ENCODE measurements at regions not wholly inside any gene's neighbourhood (a gene's known extent, or its start where the extent isn't known, plus 50 kb on each side); places are given as distances from the start of the nearest gene placed in this dataset.

DNA sequence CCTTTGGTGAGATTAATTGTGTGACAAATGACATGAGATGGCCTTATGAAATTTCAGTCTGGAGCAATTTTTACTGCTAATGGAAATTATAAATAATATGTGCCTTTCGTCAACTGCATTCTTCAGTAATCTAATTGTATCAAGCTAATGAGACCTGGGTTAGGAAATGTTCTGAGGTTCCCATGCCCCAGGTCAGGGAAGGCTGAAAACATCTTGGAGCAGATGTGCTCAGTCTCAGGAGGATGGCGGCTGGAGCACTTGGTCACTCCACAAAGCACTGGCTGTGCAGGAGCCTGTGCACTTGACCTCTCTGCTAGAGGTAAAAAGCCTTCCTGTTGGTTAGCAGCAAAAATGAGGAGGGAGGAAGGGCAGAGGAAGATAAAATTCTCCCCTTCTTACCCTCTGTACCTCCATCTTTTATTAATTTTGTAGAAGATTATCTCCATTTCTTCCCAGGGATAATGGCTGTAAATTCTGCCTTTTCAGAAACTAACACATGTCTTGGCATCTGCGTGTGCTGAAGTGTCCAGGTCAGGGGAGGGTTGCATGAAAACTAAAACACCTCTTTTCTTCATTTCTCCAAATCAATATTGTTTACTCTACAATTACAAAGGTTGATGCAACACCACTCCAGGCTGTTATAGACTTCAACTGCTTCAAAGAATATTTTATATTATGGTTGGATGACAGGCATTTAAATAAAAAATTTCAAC lies 1606.4 kb upstream of the ACVR2A start:
- Histone ChIP-seq H3K27me3 (ENCODE audit: control insufficient read depth, insufficient read depth) (no peaks in the 10 kb centered on the region), H3K27ac (ENCODE audit: low read length) (no peak overlapping the region), H3K4me1 (ENCODE audit: control insufficient read depth, insufficient read depth, low read length) (no peaks in the 10 kb centered on the region), H3K9me3 (ENCODE audit: control insufficient read depth, low read length) (no peaks in the 10 kb centered on the region), H3K4me3 (ENCODE audit: low read length) (no peak overlapping the region)
- intact Hi-C loops (cut with DNase I), result no loop called here
- 82% methylated on average over 3 of the region's 3 CpGs for WGBS
- DNase-seq (no peak), ATAC-seq (no peak)

DNA sequence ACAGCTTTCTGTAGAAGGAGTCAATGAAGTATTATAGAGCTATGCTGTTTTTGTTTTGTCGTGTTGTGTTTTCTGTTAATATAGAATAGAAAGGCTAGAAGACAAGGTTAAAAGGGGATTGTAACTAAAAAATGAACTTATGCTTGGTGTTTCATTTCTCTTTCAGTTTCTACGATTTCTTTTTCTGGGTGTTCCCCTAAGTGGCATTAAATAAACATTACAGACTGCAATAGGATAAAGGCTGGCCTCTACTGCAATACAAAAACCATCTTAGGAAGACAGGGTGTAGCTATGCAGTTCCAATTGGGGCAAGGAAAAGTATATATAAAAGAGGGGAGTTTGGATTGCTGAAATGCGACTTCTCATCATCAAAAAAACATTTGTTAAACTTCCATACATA lies 1609.7 kb upstream of the ACVR2A start:
- Histone ChIP-seq H3K27ac (ENCODE audit: low read length) (no peak overlapping the region), H3K9me3 (ENCODE audit: control insufficient read depth, low read length) (no peaks in the 10 kb centered on the region), H3K4me3 (ENCODE audit: low read length) (no peak overlapping the region), H3K4me1 (ENCODE audit: control insufficient read depth, insufficient read depth, low read length) (no peaks in the 10 kb centered on the region), H3K27me3 (ENCODE audit: control insufficient read depth, insufficient read depth) (no peaks in the 10 kb centered on the region)
- no peak for ATAC-seq
- no peak for DNase-seq
- intact Hi-C loops (cut with DNase I), result no loop called here
- WGBS, result 83% methylated on average over 3 of the region's 3 CpGs

GRCh38 chr2:146229508-146230155 lies 1615.2 kb upstream of the ACVR2A start:
- no peak overlapping the region for H3K27ac ChIP-seq (ENCODE audit: low read length)
- ATAC-seq, result no peak
- H3K9me3 ChIP-seq (ENCODE audit: control insufficient read depth, low read length), result no peaks in the 10 kb centered on the region
- WGBS, result 87% methylated on average over 4 of the region's 4 CpGs
- no peaks in the 10 kb centered on the region for H3K4me1 ChIP-seq (ENCODE audit: control insufficient read depth, insufficient read depth, low read length)
- intact Hi-C loops (cut with DNase I), result no loop called here
- no peak overlapping the region for H3K4me3 ChIP-seq (ENCODE audit: low read length)
- no peak for DNase-seq
- H3K27me3 ChIP-seq (ENCODE audit: control insufficient read depth, insufficient read depth), result no peaks in the 10 kb centered on the region

- no peak overlapping the region for H3K27ac ChIP-seq (ENCODE audit: low read length)
- ATAC-seq, result no peak
- no peaks in the 10 kb centered on the region for H3K9me3 ChIP-seq (ENCODE audit: control insufficient read depth, low read length)
- intact Hi-C loops (cut with DNase I), result no loop called here
- H3K4me1 ChIP-seq (ENCODE audit: control insufficient read depth, insufficient read depth, low read length), result no peaks in the 10 kb centered on the region
- H3K27me3 ChIP-seq (ENCODE audit: control insufficient read depth, insufficient read depth), result no peaks in the 10 kb centered on the region
- 59% methylated on average over 4 of the region's 4 CpGs for WGBS
- no peak overlapping the region for H3K4me3 ChIP-seq (ENCODE audit: low read length)
- DNase-seq, result no peak
These were observed 1616.3 kb upstream of the ACVR2A start for GRCh38 chr2:146228466-146229058.

- intact Hi-C loops (cut with DNase I), result no loop called here
- DNase-seq, result no peak
- no peaks in the 10 kb centered on the region for H3K27me3 ChIP-seq (ENCODE audit: control insufficient read depth, insufficient read depth)
These were observed 1616.8 kb upstream of the ACVR2A start for GRCh38 chr2:146228020-146228393.

GRCh38 chr2:146227152-146228019 lies 1617.4 kb upstream of the ACVR2A start:
- WGBS, result 82% methylated on average over 7 of the region's 7 CpGs
- ATAC-seq (no peak), DNase-seq (no peak)
- H3K4me3 ChIP-seq (ENCODE audit: low read length), result no peak overlapping the region
- H3K9me3 ChIP-seq (ENCODE audit: control insufficient read depth, low read length), result no peaks in the 10 kb centered on the region
- no peaks in the 10 kb centered on the region for H3K27me3 ChIP-seq (ENCODE audit: control insufficient read depth, insufficient read depth)
- intact Hi-C loops (cut with DNase I), result no loop called here
- no peaks in the 10 kb centered on the region for H3K4me1 ChIP-seq (ENCODE audit: control insufficient read depth, insufficient read depth, low read length)
- H3K27ac ChIP-seq (ENCODE audit: low read length), result no peak overlapping the region

More at GRCh38 chr2:146228020-146228393, 1616.8 kb upstream of the ACVR2A start:
- WGBS, result 59% methylated on average over 1 of the region's 1 CpG
- no peaks in the 10 kb centered on the region for H3K4me1 ChIP-seq (ENCODE audit: control insufficient read depth, insufficient read depth, low read length)
- H3K9me3 ChIP-seq (ENCODE audit: control insufficient read depth, low read length), result no peaks in the 10 kb centered on the region
- H3K4me3 ChIP-seq (ENCODE audit: low read length), result no peak overlapping the region
- H3K27ac ChIP-seq (ENCODE audit: low read length), result no peak overlapping the region
- ATAC-seq, result no peak

GRCh38 chr2:146226077-146226476 lies 1618.8 kb upstream of the ACVR2A start:
- DNase-seq (no peak), ATAC-seq (no peak)
- H3K9me3 ChIP-seq (ENCODE audit: control insufficient read depth, low read length), result no peaks in the 10 kb centered on the region
- no peak overlapping the region for H3K27ac ChIP-seq (ENCODE audit: low read length)
- intact Hi-C loops (cut with DNase I), result no loop called here
- WGBS, result 90% methylated on average over 2 of the region's 2 CpGs
- no peaks in the 10 kb centered on the region for H3K27me3 ChIP-seq (ENCODE audit: control insufficient read depth, insufficient read depth)
- H3K4me1 ChIP-seq (ENCODE audit: control insufficient read depth, insufficient read depth, low read length), result no peaks in the 10 kb centered on the region
- no peak overlapping the region for H3K4me3 ChIP-seq (ENCODE audit: low read length)

DNA sequence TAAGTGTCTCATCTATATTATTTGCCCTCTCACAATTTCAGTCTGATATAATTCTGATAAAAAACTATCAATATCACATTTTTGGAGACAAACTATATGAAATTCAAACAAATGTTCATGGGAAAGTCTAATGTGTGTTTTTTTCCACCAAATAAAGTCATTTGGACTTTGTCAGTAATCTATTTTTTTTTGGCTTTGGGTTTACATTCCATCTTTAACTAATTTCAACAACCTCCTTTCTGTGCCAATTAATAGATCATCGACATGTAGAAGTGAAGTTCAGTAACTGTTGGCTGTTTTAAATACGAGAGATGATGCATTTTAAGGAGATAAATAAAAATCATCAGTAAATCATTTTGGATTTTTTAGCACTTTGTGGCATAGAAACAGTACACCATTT lies 1623.0 kb upstream of the ACVR2A start:
- ATAC-seq (no peak), DNase-seq (no peak)
- 62% methylated on average over 2 of the region's 2 CpGs for WGBS
- no peaks in the 10 kb centered on the region for H3K9me3 ChIP-seq (ENCODE audit: control insufficient read depth, low read length)
- H3K4me3 ChIP-seq (ENCODE audit: low read length), result no peak overlapping the region
- intact Hi-C loops (cut with DNase I), result no loop called here
- no peak overlapping the region for H3K27ac ChIP-seq (ENCODE audit: low read length)
- H3K4me1 ChIP-seq (ENCODE audit: control insufficient read depth, insufficient read depth, low read length), result no peaks in the 10 kb centered on the region
- H3K27me3 ChIP-seq (ENCODE audit: control insufficient read depth, insufficient read depth), result no peaks in the 10 kb centered on the region

- intact Hi-C loops (cut with DNase I), result no loop called here
- ATAC-seq (no peak), DNase-seq (no peak)
- Histone ChIP-seq H3K4me3 (ENCODE audit: low read length) (no peak overlapping the region), H3K9me3 (ENCODE audit: control insufficient read depth, low read length) (no peaks in the 10 kb centered on the region), H3K27ac (ENCODE audit: low read length) (no peak overlapping the region), H3K27me3 (ENCODE audit: control insufficient read depth, insufficient read depth) (no peaks in the 10 kb centered on the region), H3K4me1 (ENCODE audit: control insufficient read depth, insufficient read depth, low read length) (no peaks in the 10 kb centered on the region)
These were observed 1623.9 kb upstream of the ACVR2A start for GRCh38 chr2:146220957-146221356.

- Histone ChIP-seq H3K4me1 (ENCODE audit: control insufficient read depth, insufficient read depth, low read length) (no peaks in the 10 kb centered on the region), H3K9me3 (ENCODE audit: control insufficient read depth, low read length) (no peaks in the 10 kb centered on the region), H3K4me3 (ENCODE audit: low read length) (no peak overlapping the region), H3K27ac (ENCODE audit: low read length) (no peak overlapping the region), H3K27me3 (ENCODE audit: control insufficient read depth, insufficient read depth) (no peaks in the 10 kb centered on the region)
- WGBS, result 84% methylated on average over 2 of the region's 2 CpGs
- no peak for DNase-seq
- intact Hi-C loops (cut with DNase I), result no loop called here
- no peak for ATAC-seq
These were observed 1630.4 kb upstream of the ACVR2A start for GRCh38 chr2:146214394-146214929.

GRCh38 chr2:146213674-146214073 lies 1631.2 kb upstream of the ACVR2A start:
- Histone ChIP-seq H3K4me3 (ENCODE audit: low read length) (no peak overlapping the region), H3K27me3 (ENCODE audit: control insufficient read depth, insufficient read depth) (no peaks in the 10 kb centered on the region), H3K4me1 (ENCODE audit: control insufficient read depth, insufficient read depth, low read length) (no peaks in the 10 kb centered on the region), H3K27ac (ENCODE audit: low read length) (no peak overlapping the region), H3K9me3 (ENCODE audit: control insufficient read depth, low read length) (no peaks in the 10 kb centered on the region)
- intact Hi-C loops (cut with DNase I), result no loop called here
- ATAC-seq (no peak), DNase-seq (no peak)
